HG03558 (cell line): ENCODE measurements at regions not wholly inside any gene's neighbourhood (a gene's known extent, or its start where the extent isn't known, plus 50 kb on each side); places are given as distances from the start of the nearest gene placed in this dataset.

Experiments
- ATAC-seq: cut with Tn5 transposase; IDR thresholded peaks from one replicate; pipeline ENCODE4 v1.9.1; 2021; ENCODE audit warnings: moderate number of reproducible peaks; ENCODE audit not compliant: unreplicated experiment; ENCODE audit errors: extremely low read depth

DNA sequence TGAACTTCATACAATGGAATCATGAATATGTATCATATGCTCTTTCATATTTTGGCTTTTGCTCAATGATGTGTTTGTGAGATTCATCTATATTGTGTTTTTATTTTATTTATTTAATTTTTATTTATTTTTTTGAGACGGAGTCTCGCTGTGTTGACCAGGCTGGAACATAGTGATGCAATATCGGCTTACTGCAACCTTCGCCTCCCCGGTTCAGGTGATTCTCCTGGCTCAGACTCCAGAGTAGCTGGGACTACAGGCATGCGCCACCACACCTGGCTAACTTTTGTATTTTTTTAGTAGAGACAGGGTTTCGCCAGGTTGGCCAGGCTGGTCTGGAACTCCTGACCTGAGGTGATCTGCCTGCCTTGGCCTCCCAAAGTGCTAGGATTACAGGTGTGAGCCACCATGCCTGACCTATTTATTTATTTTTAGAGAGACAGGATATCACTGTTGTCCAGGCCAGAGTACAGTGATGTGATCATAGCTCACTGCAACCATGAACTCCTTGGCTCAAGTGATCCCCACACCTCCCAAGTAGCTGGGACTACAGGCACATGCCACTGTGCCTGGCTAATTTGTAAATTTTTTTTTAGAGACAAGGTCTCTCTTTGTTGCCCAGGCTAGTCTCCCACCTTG lies 74.5 kb downstream of the TET3 start:
- ATAC-seq, result no peak

DNA sequence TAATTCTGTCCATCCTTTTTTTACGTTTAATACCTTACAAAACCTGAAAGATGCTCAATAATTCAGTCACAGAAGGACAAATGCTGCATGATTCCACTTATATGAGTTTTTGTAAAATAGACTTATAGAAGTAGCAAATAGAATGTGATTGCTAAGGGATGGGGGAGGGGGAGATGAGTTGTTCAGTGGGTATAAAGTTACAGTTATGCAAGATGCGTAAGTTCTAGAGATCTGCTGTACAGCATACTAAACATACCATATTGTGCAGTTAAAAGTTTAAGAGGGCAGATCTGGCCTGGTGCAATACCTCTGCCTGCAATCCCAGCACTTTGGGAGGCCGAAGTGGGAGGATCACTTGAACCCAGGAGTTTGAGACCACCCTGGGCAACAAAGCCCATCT lies 78.8 kb downstream of the TET3 start:
- no peak for ATAC-seq

GRCh38 chr2:74065456-74065855 lies 80.7 kb downstream of the TET3 start:
- no peak for ATAC-seq

DNA sequence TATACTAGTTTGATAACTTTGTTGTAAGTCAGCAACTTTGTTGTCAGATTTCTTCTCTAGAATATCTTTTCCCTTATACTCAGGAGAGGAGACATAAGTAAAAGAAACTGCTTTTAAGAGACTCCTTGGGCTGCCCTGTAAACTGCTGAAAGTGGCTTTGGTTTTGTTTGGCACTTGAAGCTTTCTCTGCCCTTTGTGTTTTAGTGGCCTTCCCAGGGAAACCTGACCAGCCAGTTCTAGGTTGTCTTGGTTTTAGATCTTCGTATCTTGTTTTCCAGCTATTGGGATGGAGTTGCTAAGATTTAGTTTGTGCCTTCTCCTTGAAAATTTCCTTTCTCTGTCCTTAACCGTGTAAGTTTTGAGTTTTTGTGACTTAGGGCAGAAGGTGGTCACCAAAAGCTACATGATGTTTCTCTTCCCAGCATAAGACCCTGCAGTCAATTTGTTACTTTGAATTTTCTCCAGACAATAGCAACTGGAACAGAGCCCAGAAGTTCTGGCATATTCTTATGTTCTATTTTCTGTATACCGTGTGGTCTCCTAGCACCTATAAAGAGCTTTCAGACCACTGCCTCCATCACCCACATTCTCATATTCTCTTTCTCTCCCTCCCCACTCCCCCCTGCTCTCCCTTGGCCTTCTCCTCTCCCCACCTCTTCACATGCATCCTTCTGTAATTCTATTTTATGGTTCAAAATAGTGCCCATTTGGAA lies 81.1 kb downstream of the BOLA3 start:
- ATAC-seq, result no peak

DNA sequence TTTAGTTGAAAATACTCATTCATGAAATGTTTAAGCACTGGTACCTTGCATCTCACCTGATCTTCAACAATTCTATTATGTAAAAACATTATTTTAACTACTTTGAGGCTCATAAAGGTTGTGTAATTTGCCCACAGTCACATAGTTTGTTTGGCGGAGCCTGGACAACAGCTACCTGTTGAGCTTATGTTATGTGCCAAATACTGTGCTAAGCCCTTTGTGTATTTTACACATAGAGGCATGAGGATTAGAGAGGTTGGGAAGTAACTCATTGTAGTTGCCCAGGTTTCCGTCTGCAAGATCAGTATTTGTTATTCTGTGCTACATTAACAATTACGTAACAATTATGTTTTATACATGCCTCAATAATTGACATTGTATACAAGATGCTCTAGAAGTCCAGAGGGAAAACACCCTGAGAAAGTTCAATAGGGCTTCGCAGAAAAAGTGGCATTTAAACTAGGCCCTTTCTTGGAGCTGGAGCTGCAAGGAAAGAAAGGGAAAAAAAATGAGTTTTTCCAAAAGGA lies 80.4 kb downstream of the BOLA3 start:
- no peak for ATAC-seq

GRCh38 chr2:74070991-74071390 lies 76.7 kb downstream of the BOLA3 start:
- no peak for ATAC-seq

GRCh38 chr2:74071426-74071825 lies 76.3 kb downstream of the BOLA3 start:
- ATAC-seq, result no peak

GRCh38 chr2:74072565-74072964 lies 75.1 kb downstream of the BOLA3 start:
- ATAC-seq, result no peak

DNA sequence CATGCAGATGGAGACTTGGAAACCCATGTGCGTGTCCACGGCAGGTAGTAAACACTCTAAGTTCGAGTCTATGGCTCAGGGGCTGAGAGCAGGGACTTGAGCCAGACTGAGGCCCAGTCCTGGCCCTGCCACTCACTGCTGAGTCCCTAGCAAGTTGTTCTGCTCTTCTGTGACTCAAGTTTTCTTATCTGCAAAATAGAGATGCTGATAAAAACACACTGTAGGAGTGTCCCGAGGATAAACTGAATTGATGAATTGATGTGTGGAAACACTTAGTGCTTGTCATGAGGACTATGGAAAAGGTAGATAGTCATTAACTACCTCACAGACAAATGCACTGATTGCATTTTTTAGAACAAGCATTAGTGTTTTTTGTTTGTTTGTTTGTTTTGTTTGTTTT lies 73.2 kb downstream of the BOLA3 start:
- ATAC-seq, result no peak

- ATAC-seq, result no peak
These were observed 71.6 kb downstream of the BOLA3 start for GRCh38 chr2:74076074-74076470.

DNA sequence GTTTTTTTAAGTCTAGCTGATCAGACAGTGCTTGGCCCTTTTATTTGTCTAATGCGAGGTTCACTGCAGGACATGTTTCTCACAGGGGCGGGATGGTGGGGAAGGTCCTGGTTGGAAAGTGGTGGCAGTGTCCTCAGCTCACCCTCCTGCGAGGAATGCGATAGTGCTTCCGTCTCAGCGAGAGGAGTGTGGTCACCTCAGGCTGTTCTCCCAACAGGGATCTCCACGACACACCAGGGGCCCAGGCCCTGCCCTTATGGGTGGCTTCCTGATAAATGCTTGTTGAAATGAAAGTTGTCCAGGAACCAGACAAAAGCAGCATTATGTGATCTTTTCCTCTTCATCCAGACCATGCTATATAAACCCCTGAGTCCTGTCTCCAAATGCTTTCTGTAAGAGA lies 70.1 kb downstream of the BOLA3 start:
- no peak for ATAC-seq

- ATAC-seq, result no peak
These were observed 69.2 kb downstream of the BOLA3 start for GRCh38 chr2:74078466-74078865.

DNA sequence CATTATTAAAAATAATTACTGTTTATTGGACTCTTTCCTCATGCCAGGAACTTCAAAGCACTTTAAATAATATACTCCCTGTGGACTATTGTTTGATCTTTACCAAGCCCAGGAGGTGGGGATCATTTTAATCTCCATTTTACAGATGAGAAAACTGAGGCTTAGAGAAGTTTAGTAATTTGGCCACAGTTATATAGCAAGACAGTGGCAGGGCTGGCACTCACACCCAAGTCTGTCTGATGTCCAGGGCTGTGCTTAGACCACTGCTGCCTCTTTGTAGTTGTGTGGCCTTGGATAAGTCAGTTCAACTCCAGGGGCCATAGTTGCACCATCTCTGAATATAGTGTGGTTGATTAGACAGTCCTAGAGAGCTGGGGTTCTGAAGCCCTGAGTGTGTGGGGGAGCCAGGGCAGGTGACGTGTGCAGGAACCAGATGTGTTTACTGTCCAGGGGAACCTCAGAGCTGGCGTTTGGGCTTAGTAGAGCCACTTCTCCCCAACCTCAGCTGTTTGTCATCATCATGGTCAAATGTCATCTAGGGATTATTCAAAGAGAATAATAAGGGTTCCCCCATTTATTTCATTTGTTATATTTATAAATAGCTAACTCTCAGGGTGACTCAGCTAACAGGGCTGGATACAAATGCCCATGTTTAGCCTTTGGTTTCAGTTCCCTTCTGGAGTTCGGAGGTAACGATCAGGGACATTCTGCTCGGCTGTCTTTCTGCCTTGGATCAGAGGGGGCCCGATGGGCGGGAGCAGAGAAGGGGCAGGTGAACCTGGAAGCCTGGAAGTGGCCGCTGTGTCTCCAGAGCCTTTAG lies 68.0 kb downstream of the BOLA3 start:
- peak; percentile 54 for ATAC-seq

- ATAC-seq, result peak; percentile 3
These were observed 67.4 kb downstream of the BOLA3 start for GRCh38 chr2:74080346-74080745.

GRCh38 chr2:74081030-74081762 lies 66.5 kb downstream of the BOLA3 start:
- no peak for ATAC-seq

GRCh38 chr2:74081763-74082110 lies 66.0 kb downstream of the BOLA3 start:
- no peak for ATAC-seq

DNA sequence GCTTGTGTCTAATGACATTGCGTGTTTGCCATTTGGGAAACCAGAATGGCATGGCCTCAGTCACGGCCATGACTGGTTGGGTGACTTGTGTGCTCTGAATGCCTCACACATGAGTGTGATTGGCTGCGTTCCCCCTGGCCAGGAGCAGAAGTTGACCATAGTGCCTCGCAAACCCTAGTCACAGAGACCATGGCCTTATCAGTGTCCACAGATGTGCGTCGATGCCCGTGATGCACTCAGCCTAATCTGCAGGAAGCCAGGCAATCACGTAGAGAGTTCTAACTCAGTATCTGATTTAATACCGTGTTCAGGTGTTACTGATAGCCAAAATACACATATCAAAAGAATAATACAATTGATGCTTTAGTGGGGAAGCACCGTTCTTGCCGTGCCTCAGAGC lies 64.0 kb downstream of the BOLA3 start:
- no peak for ATAC-seq
